ENCODE measurements at regions not wholly inside any gene's neighbourhood (a gene's known extent, or its start where the extent isn't known, plus 50 kb on each side); places are given as distances from the start of the nearest gene placed in this dataset.

GRCh38 chr5:120260651-120261050 is 203.4 kb upstream of the PRR16 start:
- 0 out of 2 replicates have a peak overlapping the region, but pooled peaks have one; percentile 10 for H2BK20ac ChIP-seq (ENCODE audit: low read depth, low read length)
- TF ChIP-seq RCOR1 (IDR thresholded peaks at IDR 0.05; ENCODE audit: insufficient replicate concordance, low read length) (no peak), SMC3 (IDR thresholded peaks at IDR 0.05; ENCODE audit: low read depth, low read length) (no peak), ELK1 (IDR thresholded peaks at IDR 0.05; ENCODE audit: borderline replicate concordance, low read depth, low read length) (no peak), CEBPB (IDR thresholded peaks at IDR 0.05; ENCODE audit: low read depth, low read length) (no peak), POLR2A (IDR thresholded peaks at IDR 0.05; ENCODE audit: low read depth, low read length) (no peak), RAD21 (IDR thresholded peaks at IDR 0.05; ENCODE audit: low read length) (no peak), NFE2L2 (IDR thresholded peaks at IDR 0.05; ENCODE audit: low read depth, low read length) (no peak), CHD1 (IDR thresholded peaks at IDR 0.05; ENCODE audit: low read depth, low read length) (no peak), BHLHE40 (IDR thresholded peaks at IDR 0.05; ENCODE audit: low read depth, low read length) (no peak), RFX5 (IDR thresholded peaks at IDR 0.05; ENCODE audit: low read depth, low read length) (no peak), USF2 (IDR thresholded peaks at IDR 0.05; ENCODE audit: low read depth, low read length) (no peak), CTCF (conservative IDR thresholded peaks at IDR 0.05; ENCODE audit: low read depth, low read length) (no peak), FOS (IDR thresholded peaks at IDR 0.05; ENCODE audit: low read depth, low read length) (no peak), MXI1 (IDR thresholded peaks at IDR 0.05; ENCODE audit: borderline replicate concordance, low read depth, low read length) (no peak), MAFK (IDR thresholded peaks at IDR 0.05; ENCODE audit: low read depth, low read length) (no peak), MAZ (IDR thresholded peaks at IDR 0.05; ENCODE audit: borderline replicate concordance, low read depth, low read length) (no peak)
- in situ Hi-C loops (cut with MboI; ENCODE audit: low sequenced_read_pairs), result no loop called here
- no peaks in the 10 kb centered on the region for H3K36me3 ChIP-seq (ENCODE audit: control insufficient read depth, insufficient read depth, low read length)
- dilution Hi-C loops (cut with HindIII; ENCODE audit: low sequenced_read_pairs, unreplicated experiment), result no loop called here
- no peak overlapping the region for H4K5ac ChIP-seq (ENCODE audit: low read depth, low read length)
- no peak overlapping the region for H3K56ac ChIP-seq (ENCODE audit: extremely low read depth, insufficient read depth, low read length)
- BruUV-seq (replicated peaks), result no TSS peak
- H3K4me2 ChIP-seq (ENCODE audit: low read depth, low read length), result no peak overlapping the region
- H3K4ac ChIP-seq (ENCODE audit: low read depth, low read length), result no peak overlapping the region
- H3K23ac ChIP-seq (ENCODE audit: low read depth, low read length), result no peak overlapping the region
- no CpG with 5 or more reads among the region's 1 CpG for whole genome bisulfite sequencing, 2 experiments (ENCODE audit: extremely low coverage in 2 of 2, insufficient read length in 1 of 2)
- H3K79me1 ChIP-seq (ENCODE audit: low read depth in 1 of 2, low read length in 2 of 2), result no peaks in the 10 kb centered on the region
- intact Hi-C loops (cut with micrococcal nuclease), result no loop called here
- H2BK5ac ChIP-seq (ENCODE audit: low read depth, low read length, poor library complexity, severe bottlenecking), result no peak overlapping the region
- no peak overlapping the region for H2BK120ac ChIP-seq (ENCODE audit: low read depth, low read length)
- H3K18ac ChIP-seq (ENCODE audit: low read depth, low read length), result no peak overlapping the region
- ChIA-PET CTCF (interaction anchor here (0.6 kb wide), 1 partner anchor 53 kb away, joined by 3 read pairs; no protein-coding TSS in a partner anchor), POLR2A (ENCODE audit: unreplicated experiment) (no interaction called here)
- no peak overlapping the region for H3K4me3 ChIP-seq (ENCODE audit: insufficient read depth, low read depth, low read length)
- H4K20me1 ChIP-seq (ENCODE audit: insufficient read depth, low read length), result no peaks in the 10 kb centered on the region
- no peaks in the 10 kb centered on the region for H3K9me1 ChIP-seq (ENCODE audit: insufficient read depth, low read length)
- H3K27ac ChIP-seq (ENCODE audit: insufficient read depth, low read length), result no peak overlapping the region
- H2AK9ac ChIP-seq (replicated peaks; ENCODE audit: low read depth, low read length, poor library complexity), result no peak overlapping the region
- no peak overlapping the region for H3K9ac ChIP-seq (ENCODE audit: low read depth, low read length)
- H2AK5ac ChIP-seq (ENCODE audit: low read depth, low read length), result no peak overlapping the region
- no peak overlapping the region for H2AFZ ChIP-seq (replicated peaks; ENCODE audit: low read length, poor library complexity)
- H3K9me3 ChIP-seq (ENCODE audit: control insufficient read depth, insufficient read depth, low read length), result no peaks in the 10 kb centered on the region
- H2BK15ac ChIP-seq (ENCODE audit: low read depth, low read length), result no peak overlapping the region
- no peak overlapping the region for H4K8ac ChIP-seq (ENCODE audit: low read depth in 2 of 2, low read length in 2 of 2)
- no peak for ATAC-seq (ENCODE audit: low read depth)
- H4K91ac ChIP-seq (ENCODE audit: insufficient read depth, low read depth, low read length), result no peak overlapping the region
- no peaks in the 10 kb centered on the region for H3K4me1 ChIP-seq (ENCODE audit: control insufficient read depth, insufficient read depth, low read length)
- DNase-seq, result no peak
- no peak overlapping the region for H3K14ac ChIP-seq (replicated peaks; ENCODE audit: low read depth, low read length)
- H3K27me3 ChIP-seq (ENCODE audit: control insufficient read depth, insufficient read depth, low read length), result no peaks in the 10 kb centered on the region
